Lung (tissue), 9 donors: ENCODE measurements at regions not wholly inside any gene's neighbourhood (a gene's known extent, or its start where the extent isn't known, plus 50 kb on each side); places are given as distances from the start of the nearest gene placed in this dataset.
A peak's percentile ranks its signal among the peaks of the same experiment; 100 is the strongest.
"Not testable (repeated sequence)": the region's sequence is repeated elsewhere in the genome, so short reads cannot be mapped to it uniquely, and the experiment has no call there.

Source experiments
- ATAC-seq: fragments of 200-7000 bp; cut with Tn5 transposase; one replicate; pipeline ENCODE4 v1.9.1; 2020; ENCODE audit warnings: moderate number of reproducible peaks; ENCODE audit not compliant: insufficient read depth, low FRiP score
- DNase-seq, 3 donors: peaks; one replicate each; pipeline ENCODE4 v3.0.0-alpha.2; 2013 to 2017
- H3K27ac ChIP-seq, 2 donors: one replicate each; pipeline ENCODE4 v1.5.1; 2013; ENCODE audit warnings: mild to moderate bottlenecking in 2 of 2, moderate library complexity in 2 of 2, control low read depth in 1 of 2, inconsistent platforms in 1 of 2, low read depth in 1 of 2, low read length in 1 of 2
- H3K27me3 ChIP-seq, 3 donors: one replicate each; pipeline ENCODE4 v1.5.1; 2013; ENCODE audit warnings: low read length in 2 of 3; ENCODE audit not compliant: control insufficient read depth in 3 of 3, insufficient read depth in 3 of 3
- H3K36me3 ChIP-seq, 4 donors: one replicate each; pipeline ENCODE4 v1.5.1; 2013; ENCODE audit warnings: low read length in 4 of 4, mild to moderate bottlenecking in 1 of 4, moderate library complexity in 1 of 4; ENCODE audit not compliant: control insufficient read depth in 4 of 4, insufficient read depth in 4 of 4
- H3K4me1 ChIP-seq, 5 donors: one replicate each; pipeline ENCODE4 v1.5.1; 2013; ENCODE audit warnings: low read length in 5 of 5, mild to moderate bottlenecking in 2 of 5, moderate library complexity in 1 of 5; ENCODE audit not compliant: control insufficient read depth in 5 of 5, insufficient read depth in 5 of 5
- H3K4me3 ChIP-seq: one replicate; pipeline ENCODE4 v1.5.1; 2013; ENCODE audit warnings: mild to moderate bottlenecking, control low read depth, moderate library complexity
- H3K9ac ChIP-seq, 2 donors: one replicate each; pipeline ENCODE4 v1.5.1; 2013; ENCODE audit warnings: low read length in 2 of 2, control low read depth in 1 of 2; ENCODE audit not compliant: insufficient read depth in 1 of 2
- H3K9me3 ChIP-seq, 4 donors: one replicate each; pipeline ENCODE4 v1.5.1; 2013; ENCODE audit warnings: low read length in 3 of 4, mild to moderate bottlenecking in 1 of 4, moderate library complexity in 1 of 4; ENCODE audit not compliant: control insufficient read depth in 4 of 4, insufficient read depth in 3 of 4
- WGBS, 2 donors: extraction: QIAGEN DNeasy Blood & Tissue Kit; methylation state at CpG; one replicate each; pipeline ENCODE4 v1.1.7; 2013; 5-methylcytosine and 5-hydroxymethylcytosine counted together
- donor health status: Bipolar disorder and iron deficiency.
- donor health status: healthy.
- donor health status: DM: yes; HTN: yes; CAD: no.

- H3K4me3 ChIP-seq, H3K27me3 ChIP-seq, H3K36me3 ChIP-seq, H3K4me1 ChIP-seq, H3K9ac ChIP-seq, H3K9me3 ChIP-seq, DNase-seq: not testable (repeated sequence)
- WGBS, 2 donors, result 23 to 28% methylated on average over 5 of the region's 6 CpGs
- peak; percentile 45 for ATAC-seq
- peak overlapping the region in 1 of 2 donors; percentile 40 for H3K27ac ChIP-seq
Measured at GRCh38 chr15:44830692-44831408, 94.5 kb downstream of the TRIM69 start.

DNA sequence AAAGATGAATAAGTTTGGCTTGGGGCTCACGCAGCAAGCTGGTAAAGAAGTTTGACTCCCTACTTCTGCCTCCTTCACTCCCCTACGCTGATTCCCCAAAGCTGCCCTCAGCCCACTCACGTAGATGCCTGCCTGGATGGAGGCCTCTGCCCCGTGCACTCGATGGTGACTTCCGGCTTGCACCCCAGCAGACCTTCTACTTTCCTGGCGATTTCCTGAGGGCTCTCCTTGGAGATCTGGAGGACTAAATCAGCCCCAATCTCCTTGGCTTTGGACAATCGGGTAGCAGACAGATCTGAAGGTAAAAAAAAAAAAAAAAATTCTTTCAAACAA is 95.0 kb downstream of the TRIM69 start:
- not testable (repeated sequence) for H3K27me3 ChIP-seq, DNase-seq, H3K4me1 ChIP-seq, H3K36me3 ChIP-seq, H3K4me3 ChIP-seq, H3K9me3 ChIP-seq, H3K9ac ChIP-seq, ATAC-seq
- 86 to 88% methylated on average over 8 of the region's 8 CpGs for WGBS, 2 donors
- peak overlapping the region in 1 of 2 donors; percentile 3 for H3K27ac ChIP-seq

DNA sequence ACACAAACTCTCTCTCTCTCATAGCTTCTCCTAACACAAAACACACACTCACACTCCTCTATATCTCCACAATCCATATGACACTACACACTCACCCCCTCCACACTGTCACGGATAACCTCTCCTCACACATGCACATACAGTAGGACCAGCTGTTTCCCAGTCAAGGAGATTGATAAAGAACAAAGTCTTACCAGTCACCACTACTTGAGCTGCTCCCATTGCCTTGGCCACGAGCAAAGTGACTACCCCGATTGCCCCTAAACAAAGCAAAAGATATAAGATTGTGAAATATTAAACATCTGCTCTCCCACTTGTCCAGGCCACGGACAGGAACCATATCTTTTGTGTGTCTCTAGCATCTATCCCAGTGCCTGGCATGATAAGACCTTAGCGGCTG is 95.8 kb downstream of the TRIM69 start:
- ATAC-seq, H3K4me1 ChIP-seq, H3K27me3 ChIP-seq, H3K4me3 ChIP-seq, H3K9me3 ChIP-seq, DNase-seq, H3K27ac ChIP-seq, H3K36me3 ChIP-seq, H3K9ac ChIP-seq: not testable (repeated sequence)
- WGBS, 2 donors, result 63 to 76% methylated on average over 5 of the region's 5 CpGs

GRCh38 chr15:44833081-44833480 is 96.8 kb downstream of the TRIM69 start:
- H3K9me3 ChIP-seq, H3K9ac ChIP-seq, H3K4me3 ChIP-seq, H3K27ac ChIP-seq, DNase-seq, H3K36me3 ChIP-seq, H3K27me3 ChIP-seq, H3K4me1 ChIP-seq, ATAC-seq: not testable (repeated sequence)
- 82 to 90% methylated on average over 5 of the region's 5 CpGs for WGBS, 2 donors

GRCh38 chr15:44833761-44834160 is 97.4 kb downstream of the TRIM69 start:
- ATAC-seq, H3K9me3 ChIP-seq, H3K4me3 ChIP-seq, H3K27ac ChIP-seq, H3K9ac ChIP-seq, DNase-seq, H3K36me3 ChIP-seq, H3K4me1 ChIP-seq, H3K27me3 ChIP-seq: not testable (repeated sequence)
- WGBS, 2 donors, result 94 to 95% methylated on average over 2 to 3 of the region's 4 CpGs

DNA sequence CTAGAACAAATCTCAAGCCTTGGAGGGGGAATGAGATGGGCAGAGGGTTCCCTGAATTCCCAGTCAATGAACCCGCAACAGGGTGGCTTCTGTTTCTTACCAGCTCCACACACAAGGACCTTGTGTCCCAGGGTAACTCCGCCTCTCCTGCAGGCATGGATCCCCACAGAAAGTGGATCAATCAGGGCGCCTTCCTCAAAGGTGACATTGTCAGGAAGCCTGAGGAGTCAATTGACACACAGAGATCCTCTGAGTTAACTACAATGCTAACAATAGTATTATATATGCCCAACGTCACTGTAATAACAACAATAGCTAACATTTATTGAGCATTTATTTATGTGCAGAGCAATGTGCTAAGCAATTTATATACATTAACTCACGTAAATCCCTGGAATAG is 98.8 kb downstream of the TRIM69 start:
- not testable (repeated sequence) for H3K9ac ChIP-seq, DNase-seq, H3K27ac ChIP-seq, ATAC-seq, H3K27me3 ChIP-seq, H3K9me3 ChIP-seq, H3K4me3 ChIP-seq, H3K4me1 ChIP-seq, H3K36me3 ChIP-seq
- WGBS, 2 donors, result 95 to 96% methylated on average over 4 of the region's 5 CpGs
